ENCODE measurements at regions not wholly inside any gene's neighbourhood (a gene's known extent, or its start where the extent isn't known, plus 50 kb on each side); places are given as distances from the start of the nearest gene placed in this dataset.

GRCh38 chr12:23186950-23187349 is 562.0 kb downstream of the ETNK1 start (continued):
- TF ChIP-seq HDGF (IDR thresholded peaks at IDR 0.05) (no peak), NR2C2 (IDR thresholded peaks at IDR 0.05; ENCODE audit: borderline replicate concordance, control insufficient read depth, insufficient read length, low read depth) (no peak), IKZF2 (IDR thresholded peaks at IDR 0.05) (no peak), IRF4 (IDR thresholded peaks at IDR 0.05; ENCODE audit: low read depth, low read length) (no peak)

GRCh38 chr12:23193552-23193951 is 568.6 kb downstream of the ETNK1 start:
- Histone ChIP-seq H3K9ac (ENCODE audit: control insufficient read depth, insufficient read depth, low read length) (no peak overlapping the region), H3K4me2 (ENCODE audit: control insufficient read depth, insufficient read depth) (no peak overlapping the region), H3K36me3 (ENCODE audit: control insufficient read depth in 2 of 2, insufficient read depth in 2 of 2, low read length in 1 of 2) (no peaks in the 10 kb centered on the region), H3K4me1 (ENCODE audit: control insufficient read depth, insufficient read depth, low read length) (no peaks in the 10 kb centered on the region), H3K27ac (ENCODE audit: control insufficient read depth, insufficient read depth) (no peak overlapping the region), H3K9me3 (replicated peaks; ENCODE audit: control insufficient read depth, insufficient read depth, low read length) (no peaks in the 10 kb centered on the region), H4K20me1 (ENCODE audit: control insufficient read depth, insufficient read depth) (no peaks in the 10 kb centered on the region), H3K4me3 (no peak overlapping the region), H3K27me3 (replicated peaks in 1 of 2; ENCODE audit: control insufficient read depth in 2 of 2, insufficient read depth in 2 of 2, low read length in 1 of 2) (no peaks in the 10 kb centered on the region), H2AFZ (ENCODE audit: control insufficient read depth, low read depth, low read length) (no peak overlapping the region), H3K79me2 (ENCODE audit: control insufficient read depth, insufficient read depth, low read length) (no peaks in the 10 kb centered on the region)
- ChIA-PET POLR2A (no interaction called here), RAD21 (ENCODE audit: unreplicated experiment) (interaction anchor here (1.0 kb wide), 1 partner anchor 12 kb away, joined by 3 read pairs; no protein-coding TSS in a partner anchor), SMC1A (ENCODE audit: uncharacterized antibody, unreplicated experiment) (no interaction called here), CTCF (interaction anchor here (1.1 kb wide), 1 partner anchor 10 kb away, joined by 4 read pairs; no protein-coding TSS in a partner anchor)
- no peak for ATAC-seq
- FAIRE-seq: no peak
- TF ChIP-seq SUPT20H (IDR thresholded peaks at IDR 0.05; ENCODE audit: borderline replicate concordance, control insufficient read depth, low read depth, low read length): no peak
- TF ChIP-seq TCF7 (IDR thresholded peaks at IDR 0.05; ENCODE audit: borderline replicate concordance): no peak
- no peak for TF ChIP-seq USF1 (IDR thresholded peaks at IDR 0.05; ENCODE audit: borderline replicate concordance, extremely low read length, insufficient read depth, low read depth, low read length)
- no peak for TF ChIP-seq USF2 (IDR thresholded peaks at IDR 0.05; ENCODE audit: borderline replicate concordance, low read depth, low read length)
- DNase-seq (ENCODE audit: low read depth, low spot score): no peak
- no TSS peak for BruUV-seq (replicated peaks)
- intact Hi-C loops (cut with micrococcal nuclease; ENCODE audit: unreplicated experiment): no loop called here
- 0% methylated on average over 2 of the region's 2 CpGs for WGBS (ENCODE audit: insufficient coverage, insufficient replicate concordance, low lambda C conversion rate, missing lambda C conversion rate)
- in situ Hi-C loops (cut with MboI): no loop called here
